Coronary artery (tissue), 2 donors: ENCODE measurements at regions not wholly inside any gene's neighbourhood (a gene's known extent, or its start where the extent isn't known, plus 50 kb on each side); places are given as distances from the start of the nearest gene placed in this dataset.

Experiments
- DNase-seq: peaks from one replicate; pipeline ENCODE4 v3.0.0-alpha.2; 2017; ENCODE audit warnings: low spot score
- H3K27ac ChIP-seq, 2 donors: fragments of 200-600 bp; sonication (generic); one replicate each; pipeline ENCODE4 v1.5.1; 2016 to 2019
- H3K4me3 ChIP-seq: fragments of 200-600 bp; sonication (generic); 2 replicates; pipeline ENCODE4 v1.5.1; 2016; ENCODE audit warnings: mild to moderate bottlenecking, moderate library complexity
- CTCF ChIP-seq: fragments of 200-600 bp; sonication (generic); IDR thresholded peaks from one replicate; pipeline ENCODE4 v1.5.1; 2019; ENCODE audit warnings: antibody characterized with exemption

- no peak overlapping the region for H3K4me3 ChIP-seq
- DNase-seq = no peak
- no peak overlapping the region for H3K27ac ChIP-seq
- no peak for TF ChIP-seq CTCF
Observed at GRCh38 chr16:17901309-17901708, 430.5 kb upstream of the XYLT1 start.

GRCh38 chr16:17899141-17899540, 428.4 kb upstream of the XYLT1 start:
- TF ChIP-seq CTCF = no peak
- Histone ChIP-seq H3K27ac (no peak overlapping the region), H3K4me3 (no peak overlapping the region)
- DNase-seq = no peak

GRCh38 chr16:17887963-17888362, 417.2 kb upstream of the XYLT1 start:
- no peak overlapping the region for H3K4me3 ChIP-seq
- DNase-seq = no peak
- no peak overlapping the region for H3K27ac ChIP-seq
- TF ChIP-seq CTCF = no peak

- no peak for TF ChIP-seq CTCF
- DNase-seq = no peak
- Histone ChIP-seq H3K4me3 (no peak overlapping the region), H3K27ac (no peak overlapping the region)
Observed at GRCh38 chr16:17885659-17886207, 415.0 kb upstream of the XYLT1 start.

- no peak overlapping the region for H3K27ac ChIP-seq
- no peak for DNase-seq
- H3K4me3 ChIP-seq = no peak overlapping the region
- TF ChIP-seq CTCF = no peak
Observed at GRCh38 chr16:17877821-17878360, 407.1 kb upstream of the XYLT1 start.

GRCh38 chr16:17866996-17867395, 396.2 kb upstream of the XYLT1 start:
- TF ChIP-seq CTCF = no peak
- H3K4me3 ChIP-seq = no peak overlapping the region
- DNase-seq = no peak
- H3K27ac ChIP-seq = no peak overlapping the region

- no peak for TF ChIP-seq CTCF
- DNase-seq = no peak
- no peak overlapping the region for H3K4me3 ChIP-seq
- H3K27ac ChIP-seq = no peak overlapping the region
Observed at GRCh38 chr16:17861981-17862479, 391.3 kb upstream of the XYLT1 start.
